ENCODE measurements at regions not wholly inside any gene's neighbourhood (a gene's known extent, or its start where the extent isn't known, plus 50 kb on each side); places are given as distances from the start of the nearest gene placed in this dataset.

- TF ChIP-seq BHLHE40 (IDR thresholded peaks at IDR 0.05; ENCODE audit: borderline replicate concordance) = no peak
- TF ChIP-seq SP1 (IDR thresholded peaks at IDR 0.05) = no peak
- TF ChIP-seq CTBP1 (IDR thresholded peaks at IDR 0.05; ENCODE audit: borderline replicate concordance) = no peak
Measured at GRCh38 chr1:34279971-34280370, 103.3 kb downstream of the C1orf94 start.
